Mesenchymal stem cell (in vitro differentiated cells and primary cell): ENCODE measurements at regions not wholly inside any gene's neighbourhood (a gene's known extent, or its start where the extent isn't known, plus 50 kb on each side); places are given as distances from the start of the nearest gene placed in this dataset.

Experiments
- DNase-seq: peaks from one replicate; pipeline ENCODE4 v3.0.0-alpha.2; 2013
- H2AFZ ChIP-seq: one replicate; pipeline ENCODE4 v1.6.1; 2013; ENCODE audit warnings: low read depth, mild to moderate bottlenecking, control low read depth, inconsistent platforms, low read length, moderate library complexity
- H2AK5ac ChIP-seq: 2 replicates; pipeline ENCODE4 v1.6.1; 2013; ENCODE audit warnings: low read length, moderate library complexity, mild to moderate bottlenecking, inconsistent platforms; ENCODE audit not compliant: severe bottlenecking
- H2BK120ac ChIP-seq: one replicate; pipeline ENCODE4 v1.6.1; 2013; ENCODE audit warnings: low read depth, mild to moderate bottlenecking, inconsistent platforms, low read length, moderate library complexity
- H2BK12ac ChIP-seq, 2 experiments: one replicate each; pipeline ENCODE4 v1.6.1; 2013; ENCODE audit warnings: inconsistent platforms in 2 of 2, low read length in 2 of 2, mild to moderate bottlenecking in 2 of 2, moderate library complexity in 2 of 2, control low read depth in 1 of 2
- H2BK15ac ChIP-seq: one replicate; pipeline ENCODE4 v1.6.1; 2013; ENCODE audit warnings: mild to moderate bottlenecking, low read depth, inconsistent platforms; ENCODE audit not compliant: poor library complexity, severe bottlenecking
- H2BK5ac ChIP-seq: 2 replicates; pipeline ENCODE4 v1.6.1; 2013; ENCODE audit warnings: low read depth, mild to moderate bottlenecking, low read length, control low read depth, inconsistent platforms; ENCODE audit not compliant: poor library complexity, severe bottlenecking
- H3K14ac ChIP-seq, 2 experiments: one replicate each; pipeline ENCODE4 v1.6.1; 2013; ENCODE audit warnings: inconsistent platforms in 2 of 2, low read length in 2 of 2, control low read depth in 1 of 2, mild to moderate bottlenecking in 1 of 2, moderate library complexity in 1 of 2
- H3K18ac ChIP-seq, 2 experiments: one replicate each; pipeline ENCODE4 v1.6.1; 2013; ENCODE audit warnings: inconsistent platforms in 2 of 2, low read length in 2 of 2, control low read depth in 1 of 2, low read depth in 1 of 2, mild to moderate bottlenecking in 1 of 2
- H3K23ac ChIP-seq, 2 experiments: one replicate each; pipeline ENCODE4 v1.6.1; 2013; ENCODE audit warnings: inconsistent platforms in 2 of 2, low read length in 2 of 2, mild to moderate bottlenecking in 2 of 2, moderate library complexity in 2 of 2, control low read depth in 1 of 2
- H3K27ac ChIP-seq: 2 replicates; pipeline ENCODE4 v1.5.1; 2013; ENCODE audit warnings: mild to moderate bottlenecking, moderate library complexity, low read length, control low read depth, inconsistent platforms; ENCODE audit not compliant: poor library complexity, severe bottlenecking
- H3K27me3 ChIP-seq, 2 experiments: 2 replicates each; pipeline versions ENCODE4 v1.6.1 to v1.7.0; 2013; ENCODE audit warnings: low read length in 2 of 2, mild to moderate bottlenecking in 2 of 2, moderate library complexity in 2 of 2, control low read depth in 1 of 2, inconsistent platforms in 1 of 2; ENCODE audit not compliant: control insufficient read depth in 1 of 2, insufficient read depth in 1 of 2
- H3K36me3 ChIP-seq, 2 experiments: 2 replicates each; pipeline versions ENCODE4 v1.6.1 to v1.7.0; 2013; ENCODE audit warnings: low read length in 2 of 2, control low read depth in 1 of 2, inconsistent platforms in 1 of 2, low read depth in 1 of 2, mild to moderate bottlenecking in 1 of 2; ENCODE audit not compliant: insufficient read depth in 2 of 2, control insufficient read depth in 1 of 2
- H3K4ac ChIP-seq, 2 experiments: one replicate each; pipeline ENCODE4 v1.6.1; 2013; ENCODE audit warnings: inconsistent platforms in 2 of 2, low read length in 2 of 2, mild to moderate bottlenecking in 2 of 2, moderate library complexity in 2 of 2, control low read depth in 1 of 2, low read depth in 1 of 2
- H3K4me1 ChIP-seq: 2 replicates; pipeline ENCODE4 v1.6.1; 2013; ENCODE audit warnings: low read depth, low read length, control low read depth; ENCODE audit not compliant: control insufficient read depth, insufficient read depth
- H3K4me2 ChIP-seq: 2 replicates; pipeline ENCODE4 v1.6.1; 2013; ENCODE audit warnings: low read length, mild to moderate bottlenecking, inconsistent platforms; ENCODE audit not compliant: poor library complexity, severe bottlenecking
- H3K4me3 ChIP-seq, 2 experiments: 2 replicates each; pipeline versions ENCODE4 v1.5.1 to v1.7.0; 2013; ENCODE audit warnings: low read length in 2 of 2, mild to moderate bottlenecking in 2 of 2, control low read depth in 1 of 2, low read depth in 1 of 2; ENCODE audit not compliant: insufficient read depth in 1 of 2
- H3K79me1 ChIP-seq: replicated peaks from 2 replicates; pipeline ENCODE4 v1.6.1; 2013; ENCODE audit warnings: mild to moderate bottlenecking, control low read depth, low read length, inconsistent platforms; ENCODE audit not compliant: poor library complexity, severe bottlenecking
- H3K9ac ChIP-seq: 2 replicates; pipeline ENCODE4 v1.7.0; 2013; ENCODE audit warnings: mild to moderate bottlenecking, low read length, moderate library complexity
- H3K9me3 ChIP-seq: 2 replicates; pipeline ENCODE4 v1.7.0; 2013; ENCODE audit warnings: mild to moderate bottlenecking, low read length; ENCODE audit not compliant: control insufficient read depth
- H4K8ac ChIP-seq: one replicate; pipeline ENCODE4 v1.6.1; 2013; ENCODE audit warnings: inconsistent platforms, mild to moderate bottlenecking, low read length, moderate library complexity
- H4K91ac ChIP-seq: one replicate; pipeline ENCODE4 v1.6.1; 2013; ENCODE audit warnings: mild to moderate bottlenecking, low read length, inconsistent platforms
- WGBS: methylation state at CpG from one replicate; pipeline ENCODE4 v1.1.7; 2013; ENCODE audit warnings: mixed read lengths; 5-methylcytosine and 5-hydroxymethylcytosine counted together

- peaks cover 23% of the 10 kb centered on the region for H3K9me3 ChIP-seq
- H2BK15ac ChIP-seq = no peak overlapping the region
- H3K18ac ChIP-seq = no peak overlapping the region
- H3K9ac ChIP-seq = no peak overlapping the region
- no peaks in the 10 kb centered on the region for H3K79me1 ChIP-seq
- H3K27ac ChIP-seq = no peak overlapping the region
- WGBS = 89% methylated on average over 5 of the region's 5 CpGs
- H2BK5ac ChIP-seq = no peak overlapping the region
- H4K91ac ChIP-seq = no peak overlapping the region
- no peak overlapping the region for H3K14ac ChIP-seq
- H2BK12ac ChIP-seq = no peak overlapping the region
- H4K8ac ChIP-seq = no peak overlapping the region
- H2AK5ac ChIP-seq = no peak overlapping the region
- H3K4me1 ChIP-seq = no peaks in the 10 kb centered on the region
- H3K4me2 ChIP-seq = no peak overlapping the region
- H3K36me3 ChIP-seq = no peaks in the 10 kb centered on the region
- H3K27me3 ChIP-seq = no peaks in the 10 kb centered on the region
- no peak for DNase-seq
- no peak overlapping the region for H3K23ac ChIP-seq
- H3K4ac ChIP-seq = no peak overlapping the region
- H2BK120ac ChIP-seq = no peak overlapping the region
- no peak overlapping the region for H2AFZ ChIP-seq
- H3K4me3 ChIP-seq = no peak overlapping the region
Observed at GRCh38 chr14:46378248-46378647, 273.3 kb downstream of the RPL10L start.

GRCh38 chr14:46377305-46377704 lies 274.3 kb downstream of the RPL10L start:
- Histone ChIP-seq H2AK5ac (no peak overlapping the region), H3K4me2 (no peak overlapping the region), H3K4ac (no peak overlapping the region), H2BK15ac (no peak overlapping the region), H2BK12ac (no peak overlapping the region), H3K18ac (no peak overlapping the region), H2BK5ac (no peak overlapping the region), H4K8ac (no peak overlapping the region), H2AFZ (no peak overlapping the region), H3K23ac (no peak overlapping the region), H3K27me3 (no peaks in the 10 kb centered on the region), H3K27ac (no peak overlapping the region), H3K9ac (no peak overlapping the region), H3K9me3 (peaks cover 23% of the 10 kb centered on the region), H3K14ac (no peak overlapping the region), H2BK120ac (no peak overlapping the region), H4K91ac (no peak overlapping the region), H3K36me3 (no peaks in the 10 kb centered on the region), H3K79me1 (no peaks in the 10 kb centered on the region), H3K4me1 (no peaks in the 10 kb centered on the region), H3K4me3 (no peak overlapping the region)
- no peak for DNase-seq
- WGBS = 81% methylated on average over 2 of the region's 3 CpGs

- Histone ChIP-seq H2AK5ac (no peak overlapping the region), H3K23ac (no peak overlapping the region), H2BK15ac (no peak overlapping the region), H2BK120ac (no peak overlapping the region), H3K36me3 (no peaks in the 10 kb centered on the region), H3K4me2 (no peak overlapping the region), H3K4me3 (no peak overlapping the region), H3K27me3 (no peaks in the 10 kb centered on the region), H3K9me3 (no peaks in the 10 kb centered on the region), H4K91ac (no peak overlapping the region), H3K9ac (no peak overlapping the region), H3K79me1 (no peaks in the 10 kb centered on the region), H4K8ac (no peak overlapping the region), H2AFZ (no peak overlapping the region), H3K27ac (no peak overlapping the region), H2BK12ac (no peak overlapping the region), H3K4me1 (no peaks in the 10 kb centered on the region), H3K14ac (no peak overlapping the region), H2BK5ac (no peak overlapping the region), H3K18ac (no peak overlapping the region), H3K4ac (no peak overlapping the region)
- DNase-seq = no peak
Observed at GRCh38 chr14:46369391-46369790, 282.2 kb downstream of the RPL10L start.

- no peaks in the 10 kb centered on the region for H3K27me3 ChIP-seq
- H2AFZ ChIP-seq = no peak overlapping the region
- DNase-seq = no peak
- H2BK15ac ChIP-seq = no peak overlapping the region
- H3K9ac ChIP-seq = no peak overlapping the region
- H2BK12ac ChIP-seq = no peak overlapping the region
- H3K27ac ChIP-seq = no peak overlapping the region
- peaks cover 2% of the 10 kb centered on the region for H3K9me3 ChIP-seq
- WGBS = 67% methylated on average over 3 of the region's 3 CpGs
- H2AK5ac ChIP-seq = no peak overlapping the region
- H3K4me2 ChIP-seq = no peak overlapping the region
- H2BK120ac ChIP-seq = no peak overlapping the region
- H3K4ac ChIP-seq = no peak overlapping the region
- H4K91ac ChIP-seq = no peak overlapping the region
- H2BK5ac ChIP-seq = no peak overlapping the region
- no peak overlapping the region for H3K18ac ChIP-seq
- H3K14ac ChIP-seq = no peak overlapping the region
- no peaks in the 10 kb centered on the region for H3K36me3 ChIP-seq
- H3K4me3 ChIP-seq = no peak overlapping the region
- H3K4me1 ChIP-seq = no peaks in the 10 kb centered on the region
- no peak overlapping the region for H4K8ac ChIP-seq
- H3K23ac ChIP-seq = no peak overlapping the region
- H3K79me1 ChIP-seq = no peaks in the 10 kb centered on the region
Observed at GRCh38 chr14:46368275-46368674, 283.3 kb downstream of the RPL10L start.
